Endothelial cell (in vitro differentiated cells): ENCODE measurements at regions not wholly inside any gene's neighbourhood (a gene's known extent, or its start where the extent isn't known, plus 50 kb on each side); places are given as distances from the start of the nearest gene placed in this dataset.

Experiments
- DNase-seq: peaks from one replicate; pipeline ENCODE4 v3.0.0; 2021; ENCODE audit warnings: low spot score
- H3K27ac Mint-ChIP-seq: one replicate; pipeline ENCODE4 v1.8.0; 2021; ENCODE audit warnings: mixed read lengths, inconsistent platforms; ENCODE audit not compliant: unreplicated experiment
- H3K27me3 Mint-ChIP-seq: one replicate; pipeline ENCODE4 v1.8.0; 2021; ENCODE audit warnings: mild to moderate bottlenecking, moderate library complexity, mixed read lengths, inconsistent platforms; ENCODE audit not compliant: unreplicated experiment
- H3K36me3 Mint-ChIP-seq: one replicate; pipeline ENCODE4 v1.8.0; 2021; ENCODE audit warnings: mild to moderate bottlenecking, low read depth, mixed read lengths, inconsistent platforms; ENCODE audit not compliant: unreplicated experiment
- H3K4me1 Mint-ChIP-seq: one replicate; pipeline ENCODE4 v1.8.0; 2021; ENCODE audit warnings: mild to moderate bottlenecking, mixed read lengths, inconsistent platforms; ENCODE audit not compliant: unreplicated experiment
- H3K4me3 Mint-ChIP-seq: one replicate; pipeline ENCODE4 v1.8.0; 2021; ENCODE audit warnings: mild to moderate bottlenecking, mixed read lengths, inconsistent platforms; ENCODE audit not compliant: unreplicated experiment
- H3K9me3 Mint-ChIP-seq: one replicate; pipeline ENCODE4 v1.8.0; 2021; ENCODE audit warnings: mixed read lengths, inconsistent platforms; ENCODE audit not compliant: unreplicated experiment
- TF ChIP-seq, protein P1 (sequence below): fragments of 200-600 bp; sonication (generic); IDR thresholded peaks from one replicate; pipeline ENCODE4 v1.5.0; 2021; ENCODE audit warnings: antibody characterized with exemption; ENCODE audit not compliant: unreplicated experiment

DNA sequence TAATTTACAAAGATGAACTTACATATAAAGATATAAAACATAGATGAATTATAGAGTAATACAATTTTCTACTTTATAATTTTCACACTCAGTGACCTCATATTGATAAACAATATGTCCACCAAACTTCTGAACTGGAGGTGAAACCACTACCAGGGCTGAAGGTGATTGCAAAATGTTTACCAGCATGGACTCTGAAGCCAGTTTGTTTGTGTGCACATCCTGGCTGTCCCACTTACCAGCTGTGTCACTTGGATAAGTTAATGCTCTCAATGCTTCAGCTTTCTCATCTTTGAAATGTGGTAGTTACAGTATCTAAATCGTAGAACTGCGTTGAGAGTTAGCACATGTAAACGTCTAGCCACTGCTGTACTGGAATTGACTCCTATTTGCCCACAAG is 392.6 kb downstream of the HNRNPD start:
- TF ChIP-seq, protein P1, sequence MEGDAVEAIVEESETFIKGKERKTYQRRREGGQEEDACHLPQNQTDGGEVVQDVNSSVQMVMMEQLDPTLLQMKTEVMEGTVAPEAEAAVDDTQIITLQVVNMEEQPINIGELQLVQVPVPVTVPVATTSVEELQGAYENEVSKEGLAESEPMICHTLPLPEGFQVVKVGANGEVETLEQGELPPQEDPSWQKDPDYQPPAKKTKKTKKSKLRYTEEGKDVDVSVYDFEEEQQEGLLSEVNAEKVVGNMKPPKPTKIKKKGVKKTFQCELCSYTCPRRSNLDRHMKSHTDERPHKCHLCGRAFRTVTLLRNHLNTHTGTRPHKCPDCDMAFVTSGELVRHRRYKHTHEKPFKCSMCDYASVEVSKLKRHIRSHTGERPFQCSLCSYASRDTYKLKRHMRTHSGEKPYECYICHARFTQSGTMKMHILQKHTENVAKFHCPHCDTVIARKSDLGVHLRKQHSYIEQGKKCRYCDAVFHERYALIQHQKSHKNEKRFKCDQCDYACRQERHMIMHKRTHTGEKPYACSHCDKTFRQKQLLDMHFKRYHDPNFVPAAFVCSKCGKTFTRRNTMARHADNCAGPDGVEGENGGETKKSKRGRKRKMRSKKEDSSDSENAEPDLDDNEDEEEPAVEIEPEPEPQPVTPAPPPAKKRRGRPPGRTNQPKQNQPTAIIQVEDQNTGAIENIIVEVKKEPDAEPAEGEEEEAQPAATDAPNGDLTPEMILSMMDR = no peak
- H3K27me3 Mint-ChIP-seq = no peaks in the 10 kb centered on the region
- DNase-seq = no peak
- no peaks in the 10 kb centered on the region for H3K9me3 Mint-ChIP-seq
- H3K27ac Mint-ChIP-seq = no peak overlapping the region
- no peak overlapping the region for H3K4me3 Mint-ChIP-seq
- H3K36me3 Mint-ChIP-seq = no peaks in the 10 kb centered on the region
- no peaks in the 10 kb centered on the region for H3K4me1 Mint-ChIP-seq

DNA sequence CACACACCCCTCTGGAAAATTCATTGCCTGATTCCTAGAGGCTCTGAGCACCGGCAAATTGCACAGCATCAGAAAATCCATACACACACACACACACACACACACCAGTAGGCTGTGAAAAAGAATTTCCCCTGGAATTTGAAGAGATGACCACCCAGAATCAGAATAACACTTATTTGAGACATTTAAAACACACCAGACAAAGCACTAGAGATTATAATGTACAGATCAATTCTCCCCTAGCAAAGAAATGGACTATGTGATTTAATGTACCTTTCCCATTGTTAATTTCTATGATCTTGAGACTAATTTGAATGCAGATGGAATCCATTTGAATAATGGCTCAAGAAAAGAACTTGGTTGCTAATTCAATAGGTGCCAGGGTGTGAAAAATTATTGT is 399.3 kb downstream of the HNRNPD start:
- Mint-ChIP-seq H3K27ac (no peak overlapping the region), H3K27me3 (no peaks in the 10 kb centered on the region)

DNA sequence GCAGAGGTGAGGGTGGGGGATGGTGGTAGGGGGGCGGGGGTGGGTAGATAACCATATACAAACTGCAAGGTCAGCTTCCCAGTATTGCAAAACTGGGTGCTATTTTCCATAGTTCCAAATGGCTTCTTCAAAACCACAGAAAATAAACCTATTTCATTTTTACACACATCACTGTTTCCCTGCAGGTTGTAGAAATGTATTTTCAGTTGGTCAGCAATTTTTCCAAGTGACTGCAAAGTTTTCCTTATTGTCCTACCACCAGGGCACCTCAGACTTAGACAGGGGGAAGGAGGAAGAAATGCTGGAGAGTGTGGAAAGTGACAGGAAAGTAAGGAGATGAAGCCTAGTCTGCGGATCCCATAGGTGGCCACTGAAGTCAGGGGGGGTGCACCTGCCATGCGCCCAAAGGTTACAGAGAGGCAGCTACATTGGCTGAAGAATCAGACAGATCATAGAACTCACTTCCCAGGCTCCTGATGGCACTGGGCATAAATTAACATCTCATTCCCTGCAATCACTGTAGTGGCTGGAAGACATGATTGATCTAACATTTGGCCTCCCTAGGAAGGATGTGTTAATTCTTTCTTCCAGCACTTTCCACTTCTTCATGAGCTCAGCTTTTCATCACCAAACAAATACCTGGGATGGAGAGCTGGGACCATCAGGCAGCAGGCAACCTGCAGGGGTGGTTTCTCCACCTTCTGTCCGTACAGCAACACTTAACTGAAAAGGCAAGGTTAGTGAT is 402.0 kb downstream of the HNRNPD start:
- H3K27me3 Mint-ChIP-seq = no peaks in the 10 kb centered on the region
- no peaks in the 10 kb centered on the region for H3K36me3 Mint-ChIP-seq
- peaks cover 6% of the 10 kb centered on the region for H3K4me1 Mint-ChIP-seq
- no peak overlapping the region for H3K4me3 Mint-ChIP-seq
- H3K27ac Mint-ChIP-seq = no peak overlapping the region
- no peak for DNase-seq
- TF ChIP-seq, protein P1 = no peak
- H3K9me3 Mint-ChIP-seq = no peaks in the 10 kb centered on the region

More for the DNA sequence above, 399.3 kb downstream of the HNRNPD start:
- H3K9me3 Mint-ChIP-seq = no peaks in the 10 kb centered on the region
- DNase-seq = no peak
- peaks cover 3% of the 10 kb centered on the region for H3K4me1 Mint-ChIP-seq
- H3K36me3 Mint-ChIP-seq = no peaks in the 10 kb centered on the region
- TF ChIP-seq, protein P1 = no peak
- no peak overlapping the region for H3K4me3 Mint-ChIP-seq

DNA sequence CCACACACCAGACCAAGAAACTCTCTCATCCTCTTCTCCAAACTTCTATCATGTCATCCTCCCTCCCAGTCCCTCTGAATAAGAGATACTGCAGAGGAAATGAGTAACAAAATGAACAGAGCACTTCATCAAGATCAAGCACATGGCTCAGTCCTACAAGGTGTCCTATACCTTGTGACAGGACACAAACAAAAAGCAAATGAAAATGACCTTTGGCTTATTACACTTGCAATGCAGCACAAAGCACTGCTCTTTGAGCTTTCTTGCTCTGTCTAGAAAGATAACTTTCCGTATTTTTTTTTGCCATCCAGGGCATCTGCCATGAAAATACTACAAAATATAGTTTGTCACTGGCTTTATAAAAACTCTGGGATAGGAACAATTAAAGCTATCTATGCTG is 402.7 kb downstream of the HNRNPD start:
- Mint-ChIP-seq H3K36me3 (no peaks in the 10 kb centered on the region), H3K27me3 (no peaks in the 10 kb centered on the region), H3K9me3 (no peaks in the 10 kb centered on the region), H3K27ac (no peak overlapping the region), H3K4me3 (no peak overlapping the region), H3K4me1 (peaks cover 7% of the 10 kb centered on the region)
- TF ChIP-seq, protein P1 = no peak
- no peak for DNase-seq

DNA sequence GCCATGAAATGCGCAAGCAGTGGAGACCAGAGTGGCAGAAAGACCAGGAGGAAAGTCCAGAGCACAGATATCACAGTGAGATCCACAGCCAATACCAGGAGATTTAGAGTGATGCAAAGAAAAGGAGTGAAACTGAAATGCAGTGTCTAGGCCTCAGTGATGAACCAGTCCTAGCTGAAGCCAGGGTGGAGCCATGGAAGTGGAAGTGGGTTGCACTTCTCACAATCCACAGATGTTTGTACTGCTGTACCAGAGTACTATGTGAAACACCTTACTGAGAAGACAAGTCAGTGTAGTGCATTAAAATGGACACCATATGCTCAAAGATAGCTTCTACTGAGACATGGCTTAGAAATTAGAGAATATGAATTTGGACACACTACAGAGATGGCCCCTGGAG is 403.3 kb downstream of the HNRNPD start:
- H3K36me3 Mint-ChIP-seq = no peaks in the 10 kb centered on the region
- peaks cover 7% of the 10 kb centered on the region for H3K4me1 Mint-ChIP-seq
- H3K27me3 Mint-ChIP-seq = no peaks in the 10 kb centered on the region
- TF ChIP-seq, protein P1 = no peak
- H3K9me3 Mint-ChIP-seq = no peaks in the 10 kb centered on the region
- no peak overlapping the region for H3K27ac Mint-ChIP-seq
- no peak overlapping the region for H3K4me3 Mint-ChIP-seq
- no peak for DNase-seq
